GM10248 (cell line): ENCODE measurements at regions not wholly inside any gene's neighbourhood (a gene's known extent, or its start where the extent isn't known, plus 50 kb on each side); places are given as distances from the start of the nearest gene placed in this dataset.

Experiments used
- CTCF ChIA-PET: fragments of 300-600 bp; sonication (Branson Sonifier 250); formaldehyde crosslinking; extraction: SDS; loops from one replicate; lab custom pipeline; 2021; ENCODE audit warnings: antibody characterized with exemption; lab: Yijun Ruan, JAX
- POLR2A ChIA-PET: fragments of 350-650 bp; sonication (Branson Sonifier 250); formaldehyde crosslinking; extraction: SDS; loops from one replicate; lab custom pipeline; 2020; ENCODE audit warnings: antibody characterized with exemption; lab: Yijun Ruan, JAX
- DNase-seq: peaks from one replicate; pipeline ENCODE4 v3.0.0; 2012; ENCODE audit errors: extremely low spot score
- CTCF ChIP-seq: IDR thresholded peaks from 2 replicates; pipeline ENCODE4 v1.5.1; 2012; ENCODE audit warnings: mild to moderate bottlenecking, low read depth; ENCODE audit errors: extremely low read depth, missing control alignments, control extremely low read depth

- ChIA-PET CTCF (no interaction called here), POLR2A (no interaction called here)
- no peak for TF ChIP-seq CTCF
- DNase-seq = no peak
These were observed 347.0 kb upstream of the MTPN start for GRCh38 chr7:136324073-136324704.

DNA sequence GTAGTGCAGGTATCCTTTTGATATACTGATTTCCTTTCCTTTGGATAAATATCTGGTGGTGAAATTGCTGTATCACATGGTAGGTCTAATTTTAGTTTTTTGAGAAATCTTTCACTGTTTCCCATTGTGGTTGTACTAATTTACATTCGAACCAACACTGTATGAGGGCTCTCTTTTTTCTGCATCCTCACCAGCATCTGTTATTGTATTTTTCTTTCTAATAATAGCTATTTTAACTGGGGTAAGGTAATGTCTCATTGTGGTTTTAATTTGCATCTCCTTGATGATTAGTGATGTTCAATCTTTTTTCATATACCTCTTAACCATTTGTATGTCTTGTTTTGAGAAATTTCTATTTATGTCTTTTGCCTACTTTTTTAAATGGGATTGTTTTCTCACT lies 335.4 kb upstream of the MTPN start:
- no peak for DNase-seq
- POLR2A ChIA-PET = no interaction called here
- TF ChIP-seq CTCF = no peak
- CTCF ChIA-PET = no interaction called here

DNA sequence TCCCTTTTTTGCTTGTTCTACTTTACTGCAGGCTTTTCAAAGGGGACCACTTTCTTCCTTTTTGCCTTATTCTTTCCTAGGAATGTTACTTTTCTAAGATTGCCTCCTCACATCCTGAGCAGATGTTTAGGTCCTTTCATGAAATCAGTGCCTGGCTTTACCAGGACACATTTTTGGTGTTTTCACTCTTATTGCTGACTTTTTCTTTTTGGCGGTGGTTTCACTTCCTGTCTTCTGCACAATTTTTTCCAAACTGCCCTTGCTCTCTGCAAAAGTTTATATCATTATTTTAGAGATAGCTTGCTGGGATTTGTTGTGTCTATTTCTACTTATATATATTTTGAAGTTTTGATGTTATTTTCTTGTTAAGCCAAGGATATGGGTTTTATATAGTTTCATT lies 332.2 kb upstream of the MTPN start:
- no peak for DNase-seq
- ChIA-PET CTCF (no interaction called here), POLR2A (no interaction called here)
- no peak for TF ChIP-seq CTCF

DNA sequence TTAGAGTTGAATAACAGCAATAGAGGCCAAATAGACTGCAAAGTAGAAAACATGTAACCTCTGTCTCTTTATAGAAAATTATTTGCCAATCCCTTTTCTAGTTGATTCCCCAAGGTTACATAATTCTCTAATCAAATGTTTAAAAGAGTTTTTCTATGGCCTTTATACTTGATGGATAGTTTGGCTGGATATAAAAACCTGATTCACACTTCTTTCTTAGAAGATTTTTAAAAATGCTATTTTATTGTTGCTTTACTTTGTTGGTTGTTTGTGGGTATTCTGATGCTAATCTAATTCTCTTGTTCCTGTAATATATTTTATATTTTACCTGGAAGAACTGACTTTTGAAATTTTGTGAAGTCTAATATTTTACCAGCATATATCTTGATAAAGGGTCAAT lies 331.1 kb upstream of the MTPN start:
- ChIA-PET POLR2A (no interaction called here), CTCF (no interaction called here)
- DNase-seq = no peak
- no peak for TF ChIP-seq CTCF

GRCh38 chr7:136303162-136303561 lies 326.0 kb upstream of the MTPN start:
- ChIA-PET CTCF (interaction anchor here (1.2 kb wide), 1 partner anchor 10 kb away, joined by 3 read pairs; no protein-coding TSS in a partner anchor), POLR2A (no interaction called here)
- no peak for DNase-seq
- TF ChIP-seq CTCF = no peak

DNA sequence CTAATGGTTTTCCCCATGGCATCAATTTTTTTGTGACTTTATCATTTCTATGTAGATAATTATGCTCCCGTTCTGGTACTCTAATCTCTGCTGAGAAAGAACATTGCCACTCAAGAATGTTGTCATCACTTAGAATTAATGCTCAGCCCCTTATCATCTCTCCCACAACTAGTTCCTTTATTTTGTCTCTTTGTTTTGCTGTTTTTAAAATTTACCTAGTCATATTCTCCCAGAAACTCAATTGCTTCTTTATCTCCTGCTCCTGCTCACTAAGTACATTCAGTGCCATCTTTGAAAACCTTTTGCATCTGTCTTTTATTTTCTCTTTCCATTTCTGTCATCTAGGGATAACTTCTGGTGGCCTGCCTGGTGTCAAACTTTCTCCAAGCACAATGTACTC lies 324.9 kb upstream of the MTPN start:
- CTCF ChIA-PET = no interaction called here
- TF ChIP-seq CTCF = no peak

More for the DNA sequence above, 324.9 kb upstream of the MTPN start:
- DNase-seq = no peak
- POLR2A ChIA-PET = no interaction called here
